ENCODE measurements at regions not wholly inside any gene's neighbourhood (a gene's known extent, or its start where the extent isn't known, plus 50 kb on each side); places are given as distances from the start of the nearest gene placed in this dataset.

GRCh38 chr13:24610956-24611355 lies 69.3 kb upstream of the ATP12A start:
- H3K4me3 Mint-ChIP-seq: no peak overlapping the region
- no peak for TF ChIP-seq CTCF (IDR thresholded peaks at IDR 0.05)

GRCh38 chr13:24612726-24613125 lies 67.5 kb upstream of the ATP12A start:
- Mint-ChIP-seq H3K27me3 (ENCODE audit: low read depth in 3 of 3) (no peaks in the 10 kb centered on the region), H3K36me3 (no peaks in the 10 kb centered on the region), H3K27ac (peak overlapping the region in 1 of 7 donors; percentile 45), H3K4me3 (no peak overlapping the region), H3K4me1 (no peaks in the 10 kb centered on the region), H3K9me3 (no peaks in the 10 kb centered on the region)
- no peak for DNase-seq
- no peak overlapping the region for H3K27ac ChIP-seq (ENCODE audit: low read depth in 1 of 2, low read length in 2 of 2)
- H2AFZ ChIP-seq (ENCODE audit: insufficient read depth, low read depth, low read length, poor library complexity, severe bottlenecking): no peak overlapping the region
- H3K4me2 ChIP-seq (replicated peaks; ENCODE audit: extremely low read depth, low read length, poor library complexity, severe bottlenecking): no peak overlapping the region
- intact Hi-C loops (cut with micrococcal nuclease): no loop called here
- no peaks in the 10 kb centered on the region for H3K79me2 ChIP-seq (ENCODE audit: insufficient read depth, low read length)
- H3K4me1 ChIP-seq (ENCODE audit: control insufficient read depth in 1 of 2, insufficient read depth in 2 of 2, low read length in 2 of 2): no peaks in the 10 kb centered on the region
- no peak for TF ChIP-seq CTCF (IDR thresholded peaks at IDR 0.05)
- H3K27me3 ChIP-seq (ENCODE audit: control insufficient read depth in 2 of 2, insufficient read depth in 2 of 2, low read length in 2 of 2): no peaks in the 10 kb centered on the region
- no peaks in the 10 kb centered on the region for H3K9me3 ChIP-seq (replicated peaks in 1 of 2; ENCODE audit: control insufficient read depth in 1 of 2, insufficient read depth in 1 of 2, low read length in 2 of 2)
- no peaks in the 10 kb centered on the region for H4K20me1 ChIP-seq (ENCODE audit: insufficient read depth, low read length)
- 97% methylated on average over 5 of the region's 9 CpGs for WGBS (ENCODE audit: insufficient coverage)
- H3K36me3 ChIP-seq (replicated peaks in 1 of 2; ENCODE audit: control insufficient read depth in 1 of 2, insufficient read depth in 2 of 2, low read length in 2 of 2): no peaks in the 10 kb centered on the region
- no peak overlapping the region for H3K4me3 ChIP-seq (replicated peaks in 1 of 3; ENCODE audit: low read depth in 2 of 3, low read length in 3 of 3)
- H3K9ac ChIP-seq (ENCODE audit: insufficient read depth, low read length, poor library complexity, severe bottlenecking): no peak overlapping the region

More at GRCh38 chr13:24610956-24611355, 69.3 kb upstream of the ATP12A start:
- H4K20me1 ChIP-seq (ENCODE audit: insufficient read depth, low read length): no peaks in the 10 kb centered on the region
- H2AFZ ChIP-seq (ENCODE audit: insufficient read depth, low read depth, low read length, poor library complexity, severe bottlenecking): no peak overlapping the region
- no peaks in the 10 kb centered on the region for H3K27me3 ChIP-seq (ENCODE audit: control insufficient read depth in 2 of 2, insufficient read depth in 2 of 2, low read length in 2 of 2)
- H3K27ac Mint-ChIP-seq: no peak overlapping the region
- no peaks in the 10 kb centered on the region for H3K4me1 ChIP-seq (ENCODE audit: control insufficient read depth in 1 of 2, insufficient read depth in 2 of 2, low read length in 2 of 2)
- H3K36me3 Mint-ChIP-seq: no peaks in the 10 kb centered on the region
- intact Hi-C loops (cut with micrococcal nuclease): no loop called here
- H3K27ac ChIP-seq (ENCODE audit: low read depth in 1 of 2, low read length in 2 of 2): no peak overlapping the region
- H3K36me3 ChIP-seq (replicated peaks in 1 of 2; ENCODE audit: control insufficient read depth in 1 of 2, insufficient read depth in 2 of 2, low read length in 2 of 2): no peaks in the 10 kb centered on the region
- H3K4me3 ChIP-seq (replicated peaks in 1 of 3; ENCODE audit: low read depth in 2 of 3, low read length in 3 of 3): no peak overlapping the region
- no peaks in the 10 kb centered on the region for H3K9me3 Mint-ChIP-seq
- H3K79me2 ChIP-seq (ENCODE audit: insufficient read depth, low read length): no peaks in the 10 kb centered on the region
- WGBS (ENCODE audit: insufficient coverage): no CpG with 5 or more reads among the region's 3 CpGs
- no peak for DNase-seq
- no peak overlapping the region for H3K9ac ChIP-seq (ENCODE audit: insufficient read depth, low read length, poor library complexity, severe bottlenecking)
- H3K27me3 Mint-ChIP-seq (ENCODE audit: low read depth in 3 of 3): no peaks in the 10 kb centered on the region
- no peaks in the 10 kb centered on the region for H3K4me1 Mint-ChIP-seq
- H3K9me3 ChIP-seq (replicated peaks in 1 of 2; ENCODE audit: control insufficient read depth in 1 of 2, insufficient read depth in 1 of 2, low read length in 2 of 2): no peaks in the 10 kb centered on the region
- H3K4me2 ChIP-seq (replicated peaks; ENCODE audit: extremely low read depth, low read length, poor library complexity, severe bottlenecking): no peak overlapping the region

Data from CD14-positive monocyte (primary cell).